K562 (cell line): ENCODE measurements at regions not wholly inside any gene's neighbourhood (a gene's known extent, or its start where the extent isn't known, plus 50 kb on each side); places are given as distances from the start of the nearest gene placed in this dataset.

ENCODE experiments used
- CREB3L1 ChIP-seq: fragments of 450-650 bp; IDR thresholded peaks from 2 replicates; pipeline ENCODE4 v1.6.1; 2014; ENCODE audit warnings: low read depth, mild to moderate bottlenecking, moderate library complexity, borderline replicate concordance
- RREB1 ChIP-seq: fragments of 250-450 bp; sonication (Bioruptor Pico); IDR thresholded peaks from 2 replicates; pipeline ENCODE4 v1.4.0; 2020
- TF ChIP-seq, protein P1 (sequence below), 2 experiments: fragments of 450-650 bp; IDR thresholded peaks; 2 replicates each; pipeline ENCODE4 v1.6.1; 2016; ENCODE audit warnings: mild to moderate bottlenecking in 2 of 2, borderline replicate concordance in 1 of 2, low read depth in 1 of 2, moderate library complexity in 1 of 2

GRCh38 chr14:44309331-44309730, 197.8 kb downstream of the FSCB start (continued):
- TF ChIP-seq, protein P1, sequence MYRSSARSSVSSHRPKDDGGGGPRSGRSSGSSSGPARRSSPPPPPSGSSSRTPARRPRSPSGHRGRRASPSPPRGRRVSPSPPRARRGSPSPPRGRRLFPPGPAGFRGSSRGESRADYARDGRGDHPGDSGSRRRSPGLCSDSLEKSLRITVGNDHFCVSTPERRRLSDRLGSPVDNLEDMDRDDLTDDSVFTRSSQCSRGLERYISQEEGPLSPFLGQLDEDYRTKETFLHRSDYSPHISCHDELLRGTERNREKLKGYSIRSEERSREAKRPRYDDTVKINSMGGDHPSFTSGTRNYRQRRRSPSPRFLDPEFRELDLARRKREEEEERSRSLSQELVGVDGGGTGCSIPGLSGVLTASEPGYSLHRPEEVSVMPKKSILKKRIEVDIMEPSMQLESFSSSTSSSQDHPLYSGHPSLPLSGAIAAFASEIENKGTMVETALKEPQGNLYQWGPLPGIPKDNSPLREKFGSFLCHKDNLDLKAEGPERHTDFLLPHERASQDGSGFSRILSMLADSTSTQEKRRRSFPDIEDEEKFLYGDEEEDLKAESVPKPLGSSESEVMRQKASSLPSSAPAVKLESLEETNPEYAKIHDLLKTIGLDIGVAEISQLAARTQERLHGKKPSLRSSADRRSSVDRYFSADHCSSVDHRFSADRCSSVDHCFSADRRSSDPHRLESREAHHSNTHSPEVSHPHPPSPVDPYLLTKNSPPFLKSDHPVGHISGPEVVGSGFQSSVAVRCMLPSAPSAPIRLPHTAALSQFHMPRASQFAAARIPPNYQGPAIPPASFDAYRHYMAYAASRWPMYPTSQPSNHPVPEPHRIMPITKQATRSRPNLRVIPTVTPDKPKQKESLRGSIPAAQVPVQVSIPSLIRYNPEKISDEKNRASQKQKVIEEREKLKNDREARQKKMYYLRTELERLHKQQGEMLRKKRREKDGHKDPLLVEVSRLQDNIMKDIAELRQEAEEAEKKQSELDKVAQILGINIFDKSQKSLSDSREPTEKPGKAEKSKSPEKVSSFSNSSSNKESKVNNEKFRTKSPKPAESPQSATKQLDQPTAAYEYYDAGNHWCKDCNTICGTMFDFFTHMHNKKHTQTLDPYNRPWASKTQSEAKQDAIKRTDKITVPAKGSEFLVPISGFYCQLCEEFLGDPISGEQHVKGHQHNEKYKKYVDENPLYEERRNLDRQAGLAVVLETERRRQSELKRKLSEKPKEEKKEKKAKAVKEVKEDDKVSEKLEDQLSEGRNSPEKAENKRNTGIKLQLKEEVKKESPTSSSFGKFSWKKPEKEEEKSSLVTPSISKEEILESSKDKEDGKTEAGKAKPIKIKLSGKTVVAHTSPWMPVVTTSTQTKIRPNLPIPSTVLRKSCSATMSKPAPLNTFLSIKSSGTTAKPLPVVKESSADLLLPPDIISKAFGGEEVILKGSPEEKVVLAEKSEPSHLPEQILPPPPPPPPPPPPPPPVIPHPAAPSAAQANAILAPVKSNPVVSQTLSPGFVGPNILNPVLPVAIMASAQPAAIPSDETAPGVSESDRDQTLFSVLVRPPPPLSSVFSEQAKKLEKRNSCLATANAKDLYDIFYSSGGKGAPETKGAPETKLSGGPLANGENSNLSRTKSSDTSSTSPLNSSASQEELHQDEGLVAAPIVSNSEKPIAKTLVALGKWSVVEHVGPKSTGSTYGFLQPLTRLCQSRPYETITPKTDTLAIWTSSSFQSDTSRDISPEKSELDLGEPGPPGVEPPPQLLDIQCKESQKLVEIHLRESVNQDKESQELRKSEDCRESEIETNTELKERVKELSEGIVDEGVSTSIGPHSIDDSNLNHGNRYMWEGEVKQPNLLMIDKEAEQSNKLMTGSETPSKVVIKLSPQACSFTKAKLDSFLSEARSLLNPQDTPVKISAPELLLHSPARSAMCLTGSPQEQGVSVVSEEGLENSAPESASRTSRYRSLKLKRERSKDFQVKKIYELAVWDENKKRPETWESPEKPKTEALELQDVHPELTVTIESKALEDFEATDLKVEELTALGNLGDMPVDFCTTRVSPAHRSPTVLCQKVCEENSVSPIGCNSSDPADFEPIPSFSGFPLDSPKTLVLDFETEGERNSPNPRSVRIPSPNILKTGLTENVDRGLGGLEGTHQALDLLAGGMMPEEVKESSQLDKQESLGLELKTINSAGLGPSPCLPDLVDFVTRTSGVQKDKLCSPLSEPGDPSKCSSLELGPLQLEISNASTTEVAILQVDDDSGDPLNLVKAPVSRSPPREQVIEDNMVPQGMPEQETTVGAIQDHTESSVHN (IDR thresholded peaks at IDR 0.05; ENCODE audit: borderline replicate concordance in 1 of 2, low read depth in 1 of 2) = no peak
- TF ChIP-seq RREB1 (CRISPR knock-in tag) = no peak
- no peak for TF ChIP-seq CREB3L1
